ENCODE measurements at regions not wholly inside any gene's neighbourhood (a gene's known extent, or its start where the extent isn't known, plus 50 kb on each side); places are given as distances from the start of the nearest gene placed in this dataset.

- peak in 2 of 3 donors; percentile 38 to 54 for DNase-seq
Measured at GRCh38 chr7:47690902-47691558, 109.1 kb upstream of the TNS3 start.

GRCh38 chr7:47689558-47689957, 107.6 kb upstream of the TNS3 start:
- DNase-seq, result no peak

- no peak for DNase-seq
Measured at GRCh38 chr7:47688311-47689100, 106.6 kb upstream of the TNS3 start.

DNA sequence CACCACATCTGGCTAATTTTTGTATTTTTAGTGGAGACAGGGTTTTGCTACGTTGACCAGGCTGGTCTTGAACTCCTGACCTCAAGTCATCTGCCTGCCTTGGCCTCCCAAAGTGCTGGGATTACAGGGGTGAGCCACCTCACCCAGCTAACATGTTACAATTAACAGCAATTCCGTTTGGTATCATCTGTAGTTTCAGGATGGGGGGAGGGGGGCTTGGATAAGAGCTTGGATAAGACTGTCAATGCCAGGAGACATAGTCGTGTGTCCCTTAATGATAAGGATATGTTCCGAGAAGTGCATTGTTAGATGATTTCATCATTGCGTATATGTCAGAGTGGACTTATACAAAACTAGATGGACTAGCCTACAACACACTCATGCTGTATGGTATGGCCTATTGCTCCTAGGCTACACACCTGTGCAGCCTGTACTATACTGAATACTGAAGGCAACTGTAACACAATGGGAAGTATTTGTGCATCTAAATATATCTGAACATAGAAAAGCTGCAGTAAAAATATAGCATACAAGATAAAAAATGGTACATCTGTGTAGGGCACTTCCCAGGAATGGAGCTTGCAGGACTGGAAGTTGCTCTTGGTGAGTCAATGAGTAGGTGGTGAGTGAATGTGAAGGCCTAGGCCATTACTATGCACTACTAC, 103.9 kb upstream of the TNS3 start:
- no peak for DNase-seq

- DNase-seq, result no peak
Measured at GRCh38 chr7:47685151-47685550, 103.2 kb upstream of the TNS3 start.

GRCh38 chr7:47684728-47685127, 102.8 kb upstream of the TNS3 start:
- DNase-seq, result no peak

- DNase-seq, result no peak
Measured at GRCh38 chr7:47683485-47683898, 101.6 kb upstream of the TNS3 start.

- DNase-seq, result no peak
Measured at GRCh38 chr7:47682874-47683273, 101.0 kb upstream of the TNS3 start.

- no peak for DNase-seq
Measured at GRCh38 chr7:47681249-47681810, 99.4 kb upstream of the TNS3 start.

- DNase-seq, result no peak
Measured at GRCh38 chr7:47678641-47679380, 96.9 kb upstream of the TNS3 start.

DNA sequence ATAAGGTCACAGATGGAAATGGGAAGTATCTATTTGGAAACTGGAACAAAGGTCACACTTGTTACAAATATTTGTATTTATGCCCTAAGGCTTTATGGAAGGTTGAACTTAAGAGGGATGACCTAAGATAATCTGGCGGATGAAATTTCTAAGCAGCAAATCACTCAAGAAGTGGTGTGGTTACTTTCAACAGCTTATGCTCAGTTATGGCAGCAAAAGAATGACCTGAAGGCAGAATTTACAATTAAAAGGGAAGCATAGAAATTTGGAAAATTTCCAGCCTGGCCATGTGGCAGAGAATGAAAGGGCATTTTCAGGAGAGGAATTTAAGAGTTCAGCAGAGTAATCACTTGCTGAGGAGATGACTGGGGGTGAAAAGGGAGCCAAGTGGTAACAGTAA, 95.8 kb upstream of the TNS3 start:
- DNase-seq, result no peak

DNA sequence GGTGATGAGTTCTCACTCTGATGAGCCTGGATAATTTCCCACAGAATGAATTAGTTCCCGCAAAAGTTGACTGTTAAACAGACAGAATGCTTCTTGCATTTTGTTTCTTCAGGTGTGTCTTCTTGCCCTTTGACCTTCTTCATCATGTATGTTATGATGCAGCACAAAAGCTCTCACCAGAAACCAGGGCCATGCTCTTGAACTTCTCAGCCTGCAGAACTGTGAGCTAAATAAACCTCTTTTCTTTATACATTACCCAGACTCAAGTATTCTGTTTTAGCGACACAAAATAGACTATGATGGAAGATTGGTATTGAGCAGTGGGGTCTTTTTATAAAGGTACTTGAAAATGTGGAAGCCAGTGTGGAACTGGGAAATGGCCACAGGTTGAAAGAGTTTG, 95.2 kb upstream of the TNS3 start:
- DNase-seq, result no peak

GRCh38 chr7:47672977-47673381, 91.1 kb upstream of the TNS3 start:
- DNase-seq, result no peak

DNA sequence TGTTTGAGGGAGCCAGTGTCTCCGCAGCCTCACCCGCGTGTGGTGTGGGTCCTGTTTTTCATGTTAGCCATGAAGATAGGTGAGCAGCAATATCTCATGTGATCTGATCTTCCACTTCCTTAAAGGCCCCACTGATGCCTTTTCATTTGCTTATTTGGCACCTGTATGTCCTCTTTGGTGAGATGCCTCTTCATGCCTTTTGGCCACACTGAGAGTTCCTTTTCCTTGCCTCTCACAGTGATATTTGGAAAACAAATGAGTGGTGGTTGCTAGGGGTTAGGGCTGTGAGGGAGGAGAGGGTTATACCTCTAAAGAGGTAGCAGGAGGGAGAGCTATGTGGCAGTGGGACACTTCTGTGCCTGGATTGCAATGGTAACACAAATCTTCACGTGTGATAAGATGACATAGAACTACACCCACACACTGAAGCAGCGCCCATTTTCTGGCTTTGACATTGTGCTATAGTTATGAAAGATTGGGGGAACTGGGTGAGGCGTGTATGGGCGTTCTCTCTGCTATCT, 90.4 kb upstream of the TNS3 start:
- no peak for DNase-seq

GRCh38 chr7:47671358-47671757, 89.4 kb upstream of the TNS3 start:
- DNase-seq, result no peak

DNA sequence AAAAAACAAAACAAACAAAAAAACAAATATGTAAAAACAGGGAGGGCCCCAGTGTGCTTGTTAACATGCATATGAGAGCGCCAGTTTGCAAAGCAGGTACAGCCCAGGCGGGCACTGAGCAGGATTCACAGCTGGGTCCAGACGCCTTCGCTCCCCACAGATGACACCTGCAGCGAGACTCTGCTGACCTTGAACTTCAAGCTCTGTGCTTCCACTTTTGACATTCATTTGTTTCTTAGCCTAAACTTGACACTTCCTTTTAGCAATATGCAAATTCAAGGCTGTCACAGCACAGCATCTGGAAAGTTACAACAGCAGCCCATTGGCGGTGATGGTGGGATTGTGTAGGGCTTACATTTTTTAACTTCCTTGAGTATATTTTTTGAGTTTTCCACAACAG, 88.8 kb upstream of the TNS3 start:
- no peak for DNase-seq

- no peak for DNase-seq
Measured at GRCh38 chr7:47669901-47670384, 88.0 kb upstream of the TNS3 start.

GRCh38 chr7:47669178-47669891, 87.4 kb upstream of the TNS3 start:
- DNase-seq, result peak; percentile 40 to 79 (median 58)

- DNase-seq, result no peak
Measured at GRCh38 chr7:47666164-47666862, 84.4 kb upstream of the TNS3 start.

GRCh38 chr7:47664650-47665195, 82.8 kb upstream of the TNS3 start:
- DNase-seq, result no peak

All from muscle of back (tissue), 3 donors.